AG10803 (cell line): ENCODE measurements at regions not wholly inside any gene's neighbourhood (a gene's known extent, or its start where the extent isn't known, plus 50 kb on each side); places are given as distances from the start of the nearest gene placed in this dataset.

ENCODE experiments used
- DNase-seq: peaks from one replicate; pipeline ENCODE4 v3.0.0; 2010; ENCODE audit warnings: low read depth
- H3K4me3 ChIP-seq: 2 replicates; pipeline ENCODE4 v1.5.1; 2011; ENCODE audit warnings: mild to moderate bottlenecking, low read length, control low read depth
- CTCF ChIP-seq: conservative IDR thresholded peaks from 2 replicates; pipeline ENCODE4 v1.5.1; 2011; ENCODE audit warnings: mild to moderate bottlenecking, low read length, control low read depth, inconsistent platforms

GRCh38 chr2:7809640-7810039, 872.2 kb upstream of the ID2 start:
- DNase-seq: no peak
- no peak overlapping the region for H3K4me3 ChIP-seq
- no peak for TF ChIP-seq CTCF

- no peak for DNase-seq
- no peak for TF ChIP-seq CTCF
- no peak overlapping the region for H3K4me3 ChIP-seq
Observed at GRCh38 chr2:7811073-7811472, 870.8 kb upstream of the ID2 start.

- H3K4me3 ChIP-seq: no peak overlapping the region
- no peak for TF ChIP-seq CTCF
- peak; percentile 72 for DNase-seq
Observed at GRCh38 chr2:7812231-7812995, 869.4 kb upstream of the ID2 start.

GRCh38 chr2:7813541-7814292, 868.1 kb upstream of the ID2 start:
- TF ChIP-seq CTCF: no peak
- no peak for DNase-seq
- H3K4me3 ChIP-seq: no peak overlapping the region

GRCh38 chr2:7815726-7816125, 866.1 kb upstream of the ID2 start:
- DNase-seq: no peak
- H3K4me3 ChIP-seq: no peak overlapping the region
- TF ChIP-seq CTCF: no peak

GRCh38 chr2:7816233-7816632, 865.6 kb upstream of the ID2 start:
- no peak for TF ChIP-seq CTCF
- DNase-seq: no peak

GRCh38 chr2:7816944-7817343, 864.9 kb upstream of the ID2 start:
- no peak for TF ChIP-seq CTCF
- no peak overlapping the region for H3K4me3 ChIP-seq
- DNase-seq: no peak

More at GRCh38 chr2:7816233-7816632, 865.6 kb upstream of the ID2 start:
- no peak overlapping the region for H3K4me3 ChIP-seq
